SU-DHL-6 (cell line): ENCODE measurements at regions not wholly inside any gene's neighbourhood (a gene's known extent, or its start where the extent isn't known, plus 50 kb on each side); places are given as distances from the start of the nearest gene placed in this dataset.

Experiments used
- CTCF ChIP-seq: fragments of 200-600 bp; sonication (generic); IDR thresholded peaks from one replicate; pipeline ENCODE4 v1.5.1; 2017; ENCODE audit warnings: antibody characterized with exemption, mild to moderate bottlenecking, low read length, moderate library complexity; ENCODE audit not compliant: insufficient read depth, poor library complexity, severe bottlenecking
- EZH2phosphoT487 ChIP-seq: fragments of 200-600 bp; sonication (generic), shearing (Covaris generic); conservative IDR thresholded peaks from 2 replicates; pipeline ENCODE4 v1.6.1; 2018; ENCODE audit warnings: mild to moderate bottlenecking, antibody characterized with exemption, low read length, moderate library complexity, mixed read lengths

- no peak for TF ChIP-seq CTCF
- TF ChIP-seq EZH2phosphoT487 = no peak
Measured at GRCh38 chr5:125140855-125141254, 394.4 kb upstream of the ZNF608 start.
